ENCODE measurements at regions not wholly inside any gene's neighbourhood (a gene's known extent, or its start where the extent isn't known, plus 50 kb on each side); places are given as distances from the start of the nearest gene placed in this dataset.

DNA sequence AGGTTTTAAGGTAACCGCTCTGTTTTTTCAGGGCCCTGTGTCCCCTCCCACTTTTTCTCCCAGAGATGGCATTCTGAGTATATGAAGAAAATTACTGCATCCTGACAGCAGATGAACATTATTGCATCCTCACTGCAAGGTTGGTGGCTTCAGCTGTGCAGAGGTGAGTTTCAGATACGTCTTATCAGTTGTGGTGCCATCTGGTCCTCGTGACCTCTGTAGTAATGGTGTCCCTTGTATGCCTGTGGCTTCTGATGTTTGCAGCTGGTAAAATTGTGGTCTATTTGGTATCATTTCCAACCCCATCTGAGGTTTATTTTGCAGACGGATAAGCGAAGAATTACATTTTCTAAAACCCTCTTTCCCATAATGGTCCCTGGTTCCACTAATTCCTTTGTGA lies 417.0 kb downstream of the HS3ST3B1 start:
- TF ChIP-seq, protein P1, sequence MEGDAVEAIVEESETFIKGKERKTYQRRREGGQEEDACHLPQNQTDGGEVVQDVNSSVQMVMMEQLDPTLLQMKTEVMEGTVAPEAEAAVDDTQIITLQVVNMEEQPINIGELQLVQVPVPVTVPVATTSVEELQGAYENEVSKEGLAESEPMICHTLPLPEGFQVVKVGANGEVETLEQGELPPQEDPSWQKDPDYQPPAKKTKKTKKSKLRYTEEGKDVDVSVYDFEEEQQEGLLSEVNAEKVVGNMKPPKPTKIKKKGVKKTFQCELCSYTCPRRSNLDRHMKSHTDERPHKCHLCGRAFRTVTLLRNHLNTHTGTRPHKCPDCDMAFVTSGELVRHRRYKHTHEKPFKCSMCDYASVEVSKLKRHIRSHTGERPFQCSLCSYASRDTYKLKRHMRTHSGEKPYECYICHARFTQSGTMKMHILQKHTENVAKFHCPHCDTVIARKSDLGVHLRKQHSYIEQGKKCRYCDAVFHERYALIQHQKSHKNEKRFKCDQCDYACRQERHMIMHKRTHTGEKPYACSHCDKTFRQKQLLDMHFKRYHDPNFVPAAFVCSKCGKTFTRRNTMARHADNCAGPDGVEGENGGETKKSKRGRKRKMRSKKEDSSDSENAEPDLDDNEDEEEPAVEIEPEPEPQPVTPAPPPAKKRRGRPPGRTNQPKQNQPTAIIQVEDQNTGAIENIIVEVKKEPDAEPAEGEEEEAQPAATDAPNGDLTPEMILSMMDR (IDR thresholded peaks at IDR 0.05), result no peak
- TF ChIP-seq POLR2AphosphoS5 (IDR thresholded peaks at IDR 0.05), result no peak
- no peak for TF ChIP-seq EP300 (IDR thresholded peaks at IDR 0.05)

Measured in esophagus muscularis mucosa (tissue), 4 donors.